Sigmoid colon (tissue), 6 donors: ENCODE measurements at regions not wholly inside any gene's neighbourhood (a gene's known extent, or its start where the extent isn't known, plus 50 kb on each side); places are given as distances from the start of the nearest gene placed in this dataset.
"Not testable (repeated sequence)": the region's sequence is repeated elsewhere in the genome, so short reads cannot be mapped to it uniquely, and the experiment has no call there.

Experiments used
- DNase-seq: peaks from one replicate; pipeline ENCODE4 v3.0.0-alpha.2; 2019
- H3K27ac ChIP-seq, 4 donors: fragments of 200-600 bp; sonication (generic); one replicate each; pipeline ENCODE4 v1.5.1; 2016 to 2019; ENCODE audit warnings: mild to moderate bottlenecking in 1 of 4
- H3K27me3 ChIP-seq, 3 donors: fragments of 200-600 bp; sonication (generic); one replicate each; pipeline ENCODE4 v1.5.1; 2019; ENCODE audit warnings: mild to moderate bottlenecking in 1 of 3
- H3K36me3 ChIP-seq, 4 donors: fragments of 200-600 bp; sonication (generic); one replicate each; pipeline ENCODE4 v1.5.1; 2016 to 2019
- H3K4me1 ChIP-seq, 4 donors: fragments of 200-600 bp; sonication (generic); one replicate each; pipeline ENCODE4 v1.5.1; 2017 to 2019
- H3K4me3 ChIP-seq, 4 donors: fragments of 200-600 bp; sonication (generic); one replicate each; pipeline ENCODE4 v1.5.1; 2017 to 2019; ENCODE audit warnings: mild to moderate bottlenecking in 2 of 4, moderate library complexity in 1 of 4
- H3K9me3 ChIP-seq, 4 donors: fragments of 200-600 bp in 3 of 4; sonication (generic) in 3 of 4; one replicate each; pipeline versions ENCODE4 v1.5.1 to v1.6.1; 2013 to 2019
- EP300 ChIP-seq, 4 donors: sonication (generic); formaldehyde crosslinking; IDR thresholded peaks; one replicate each; pipeline ENCODE4 v1.6.1; 2017; ENCODE audit warnings: antibody characterized with exemption in 4 of 4
- POLR2A ChIP-seq, 2 donors: fragments of 450-650 bp; IDR thresholded peaks; one replicate each; pipeline ENCODE4 v1.6.1; 2016; ENCODE audit warnings: antibody characterized with exemption in 2 of 2, mild to moderate bottlenecking in 2 of 2, moderate library complexity in 2 of 2
- POLR2AphosphoS5 ChIP-seq, 4 donors: sonication (generic); formaldehyde crosslinking; IDR thresholded peaks; one replicate each; pipeline ENCODE4 v1.6.1; 2017; ENCODE audit warnings: antibody characterized with exemption in 4 of 4
- WGBS, 2 donors: extraction: QIAGEN DNeasy Blood & Tissue Kit; methylation state at CpG; one replicate each; pipeline ENCODE4 v1.1.7; 2013; 5-methylcytosine and 5-hydroxymethylcytosine counted together
- intact Hi-C: fragments of 100-400 bp; cut with DNase I; formaldehyde crosslinking; loops from one replicate; pipeline ENCODE4 v1.15.1; 2023
- TF ChIP-seq, protein P1 (sequence below), 4 experiments: fragments of 450-650 bp in 3 of 4; fragments of 200-600 bp in 1 of 4; IDR thresholded peaks; one replicate each; pipeline ENCODE4 v1.5.1; 2016 to 2019; ENCODE audit warnings: antibody characterized with exemption in 4 of 4, mild to moderate bottlenecking in 3 of 4, moderate library complexity in 2 of 4
- donor health status: healthy with polysubstance abuse.
- donor health status: healthy.

DNA sequence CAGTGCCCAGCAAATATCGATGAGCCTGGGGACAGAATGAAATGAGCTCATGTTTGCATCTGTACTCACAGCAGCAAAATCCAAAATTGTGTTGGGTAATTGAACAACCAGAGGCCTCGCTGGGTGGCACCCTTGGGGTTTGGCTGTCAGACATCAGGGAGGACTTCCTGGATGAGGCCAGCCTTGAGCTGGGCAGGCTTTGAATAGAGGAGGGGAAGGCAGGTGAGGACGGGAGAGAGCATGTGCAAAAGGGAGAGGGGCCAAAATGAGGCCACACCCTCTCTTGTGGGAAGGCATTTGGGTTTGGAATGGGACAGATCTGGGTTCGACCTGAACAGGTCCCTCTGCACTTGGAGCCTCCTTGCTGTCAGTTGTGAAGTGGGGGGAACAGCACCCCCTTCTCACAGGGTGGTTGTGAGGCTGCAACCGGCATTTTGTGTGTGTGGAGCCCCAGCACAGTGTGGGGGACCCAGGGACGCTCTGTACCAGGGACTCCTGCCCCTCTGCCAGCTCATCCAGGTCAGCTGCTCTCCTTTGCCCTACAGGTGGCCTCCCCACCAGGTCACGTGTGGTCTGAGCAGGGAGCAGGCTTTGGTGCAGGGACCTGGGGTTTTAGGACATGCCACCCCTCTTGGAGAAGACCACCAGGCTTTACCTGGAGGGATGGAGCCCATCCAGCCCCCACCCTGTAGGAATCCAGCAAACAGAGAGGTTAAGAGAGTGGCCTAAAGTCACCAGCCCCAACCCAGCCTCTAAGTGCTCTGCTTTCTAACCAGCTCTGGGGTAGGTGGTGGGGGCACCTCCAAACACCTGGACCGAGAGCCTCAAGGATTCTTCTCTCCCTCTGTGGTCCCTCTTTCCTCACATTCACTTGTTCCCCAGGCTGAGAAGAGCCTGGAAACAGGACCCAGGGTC is 521.8 kb downstream of the PTPRU start:
- intact Hi-C loops: no loop called here

DNA sequence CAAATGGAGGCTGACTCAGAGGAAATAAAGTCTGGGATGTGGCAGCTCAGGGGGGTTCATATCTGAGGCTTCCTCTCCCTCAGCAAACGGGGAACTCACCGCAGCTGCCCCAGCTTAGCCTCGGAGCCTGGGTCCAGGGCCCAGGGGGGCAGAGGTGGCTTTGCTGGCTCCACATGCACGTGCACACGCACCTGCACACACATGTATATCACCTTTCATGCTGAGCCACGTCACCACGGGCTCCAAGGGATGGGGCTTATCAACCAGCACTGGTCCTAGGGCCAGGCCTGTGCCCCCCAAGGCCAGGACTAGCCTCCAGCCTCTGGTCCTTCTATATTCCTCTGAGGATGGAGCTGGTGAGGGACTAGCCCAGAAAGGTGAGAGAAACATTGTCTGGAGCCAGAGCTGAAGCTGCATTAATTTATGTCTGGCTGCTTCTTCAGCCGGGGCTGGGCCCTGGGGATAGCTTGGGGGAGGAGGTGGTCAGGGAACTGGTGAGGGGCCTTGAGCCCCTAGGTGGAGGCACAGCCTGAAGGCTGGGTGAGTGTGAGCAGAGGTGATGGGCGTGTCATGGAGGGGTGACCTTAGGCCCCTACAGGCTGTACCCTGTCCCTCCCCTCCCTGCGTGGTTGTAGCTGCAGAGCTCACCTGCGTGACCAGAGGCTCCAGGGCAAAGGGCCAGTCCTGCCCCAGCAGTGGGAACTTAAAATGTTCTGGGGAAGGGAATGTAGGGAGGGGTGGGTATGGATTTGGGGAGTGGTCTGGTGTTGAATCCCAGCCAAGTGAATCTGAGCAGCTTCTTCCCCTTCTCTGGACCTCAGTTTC is 520.8 kb downstream of the PTPRU start:
- intact Hi-C loops: no loop called here
- H3K4me1 ChIP-seq: no peaks in the 10 kb centered on the region
- DNase-seq: no peak
- WGBS, 2 donors: 45 to 71% methylated on average over 11 of the region's 11 CpGs
- no peaks in the 10 kb centered on the region for H3K36me3 ChIP-seq
- peaks cover 0 to 13% (median 0%) of the 10 kb centered on the region in 3 donors for H3K27me3 ChIP-seq
- TF ChIP-seq POLR2A (IDR thresholded peaks at IDR 0.05): no peak
- no peak for TF ChIP-seq POLR2AphosphoS5 (IDR thresholded peaks at IDR 0.05)
- TF ChIP-seq, protein P1, sequence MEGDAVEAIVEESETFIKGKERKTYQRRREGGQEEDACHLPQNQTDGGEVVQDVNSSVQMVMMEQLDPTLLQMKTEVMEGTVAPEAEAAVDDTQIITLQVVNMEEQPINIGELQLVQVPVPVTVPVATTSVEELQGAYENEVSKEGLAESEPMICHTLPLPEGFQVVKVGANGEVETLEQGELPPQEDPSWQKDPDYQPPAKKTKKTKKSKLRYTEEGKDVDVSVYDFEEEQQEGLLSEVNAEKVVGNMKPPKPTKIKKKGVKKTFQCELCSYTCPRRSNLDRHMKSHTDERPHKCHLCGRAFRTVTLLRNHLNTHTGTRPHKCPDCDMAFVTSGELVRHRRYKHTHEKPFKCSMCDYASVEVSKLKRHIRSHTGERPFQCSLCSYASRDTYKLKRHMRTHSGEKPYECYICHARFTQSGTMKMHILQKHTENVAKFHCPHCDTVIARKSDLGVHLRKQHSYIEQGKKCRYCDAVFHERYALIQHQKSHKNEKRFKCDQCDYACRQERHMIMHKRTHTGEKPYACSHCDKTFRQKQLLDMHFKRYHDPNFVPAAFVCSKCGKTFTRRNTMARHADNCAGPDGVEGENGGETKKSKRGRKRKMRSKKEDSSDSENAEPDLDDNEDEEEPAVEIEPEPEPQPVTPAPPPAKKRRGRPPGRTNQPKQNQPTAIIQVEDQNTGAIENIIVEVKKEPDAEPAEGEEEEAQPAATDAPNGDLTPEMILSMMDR (IDR thresholded peaks at IDR 0.05): no peak
- TF ChIP-seq EP300 (IDR thresholded peaks at IDR 0.05): no peak
- H3K27ac ChIP-seq: no peak overlapping the region
- H3K4me3 ChIP-seq: no peak overlapping the region
- H3K9me3 ChIP-seq: no peaks in the 10 kb centered on the region

More for the DNA sequence above, 521.8 kb downstream of the PTPRU start:
- TF ChIP-seq, protein P1 (IDR thresholded peaks at IDR 0.05): no peak
- TF ChIP-seq POLR2AphosphoS5 (IDR thresholded peaks at IDR 0.05) (no peak), POLR2A (IDR thresholded peaks at IDR 0.05) (no peak), EP300 (IDR thresholded peaks at IDR 0.05) (no peak)
- Histone ChIP-seq H3K27me3 (peaks cover 0 to 5% (median 0%) of the 10 kb centered on the region in 3 donors), H3K27ac (no peak overlapping the region), H3K36me3 (no peaks in the 10 kb centered on the region), H3K4me3 (no peak overlapping the region), H3K4me1 (no peaks in the 10 kb centered on the region), H3K9me3 (no peaks in the 10 kb centered on the region)
- 34 to 65% methylated on average over 8 of the region's 8 CpGs for WGBS, 2 donors
- no peak for DNase-seq

DNA sequence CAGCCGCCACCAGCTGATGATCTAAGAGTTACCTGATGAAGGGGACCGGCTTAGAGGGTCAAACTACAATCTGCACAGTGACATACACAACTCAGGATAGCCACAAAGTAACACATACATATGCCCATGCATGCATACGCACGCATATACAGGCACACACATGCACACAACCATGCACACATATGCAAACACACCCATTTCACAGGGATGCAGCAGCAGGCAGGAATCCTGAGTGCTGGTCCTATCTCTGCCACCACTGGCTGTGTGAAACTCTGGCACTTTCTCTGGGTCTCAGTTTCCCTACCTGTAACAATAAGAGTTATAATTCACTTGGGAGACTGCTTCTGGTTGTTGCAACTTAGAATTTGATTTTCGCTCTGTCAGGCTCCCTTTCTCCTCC is 520.2 kb downstream of the PTPRU start:
- Histone ChIP-seq H3K27me3 (peaks cover 0 to 12% (median 0%) of the 10 kb centered on the region in 3 donors), H3K36me3 (no peaks in the 10 kb centered on the region), H3K9me3 (no peaks in the 10 kb centered on the region), H3K4me1 (no peaks in the 10 kb centered on the region), H3K4me3 (no peak overlapping the region), H3K27ac (no peak overlapping the region)
- TF ChIP-seq, protein P1 (IDR thresholded peaks at IDR 0.05): no peak
- TF ChIP-seq POLR2A (IDR thresholded peaks at IDR 0.05) (no peak), EP300 (IDR thresholded peaks at IDR 0.05) (no peak), POLR2AphosphoS5 (IDR thresholded peaks at IDR 0.05) (no peak)
- DNase-seq: no peak
- 88 to 91% methylated on average over 5 of the region's 5 CpGs for WGBS, 2 donors
- intact Hi-C loops: no loop called here

DNA sequence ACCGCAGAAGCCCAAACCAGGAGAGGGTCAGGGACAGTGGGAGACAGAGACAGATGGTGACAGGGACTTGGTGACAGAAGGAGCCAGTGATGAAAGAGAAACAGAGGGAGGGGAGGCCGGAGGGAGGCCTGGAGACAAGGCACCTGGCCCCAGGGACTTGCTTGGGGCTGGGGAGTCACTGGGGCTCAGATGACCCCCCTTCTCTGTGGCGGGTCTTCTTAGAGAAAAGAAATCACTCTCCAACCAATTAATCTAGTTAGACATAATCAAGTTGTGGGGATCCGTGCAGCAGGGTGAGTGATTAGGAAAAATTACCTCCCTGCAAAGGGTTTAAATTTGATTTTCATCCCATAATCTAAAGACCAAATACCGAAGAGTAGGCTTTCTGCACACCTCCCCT is 519.8 kb downstream of the PTPRU start:
- TF ChIP-seq POLR2A (IDR thresholded peaks at IDR 0.05) (no peak), POLR2AphosphoS5 (IDR thresholded peaks at IDR 0.05) (no peak), EP300 (IDR thresholded peaks at IDR 0.05) (no peak)
- TF ChIP-seq, protein P1 (IDR thresholded peaks at IDR 0.05): no peak
- no peak for DNase-seq
- Histone ChIP-seq H3K4me3 (no peak overlapping the region), H3K27me3 (peaks cover 0 to 11% (median 0%) of the 10 kb centered on the region in 3 donors), H3K36me3 (no peaks in the 10 kb centered on the region), H3K4me1 (no peaks in the 10 kb centered on the region), H3K27ac (no peak overlapping the region), H3K9me3 (no peaks in the 10 kb centered on the region)
- 80 to 82% methylated on average over 5 of the region's 5 CpGs for WGBS, 2 donors
- intact Hi-C loops: no loop called here

DNA sequence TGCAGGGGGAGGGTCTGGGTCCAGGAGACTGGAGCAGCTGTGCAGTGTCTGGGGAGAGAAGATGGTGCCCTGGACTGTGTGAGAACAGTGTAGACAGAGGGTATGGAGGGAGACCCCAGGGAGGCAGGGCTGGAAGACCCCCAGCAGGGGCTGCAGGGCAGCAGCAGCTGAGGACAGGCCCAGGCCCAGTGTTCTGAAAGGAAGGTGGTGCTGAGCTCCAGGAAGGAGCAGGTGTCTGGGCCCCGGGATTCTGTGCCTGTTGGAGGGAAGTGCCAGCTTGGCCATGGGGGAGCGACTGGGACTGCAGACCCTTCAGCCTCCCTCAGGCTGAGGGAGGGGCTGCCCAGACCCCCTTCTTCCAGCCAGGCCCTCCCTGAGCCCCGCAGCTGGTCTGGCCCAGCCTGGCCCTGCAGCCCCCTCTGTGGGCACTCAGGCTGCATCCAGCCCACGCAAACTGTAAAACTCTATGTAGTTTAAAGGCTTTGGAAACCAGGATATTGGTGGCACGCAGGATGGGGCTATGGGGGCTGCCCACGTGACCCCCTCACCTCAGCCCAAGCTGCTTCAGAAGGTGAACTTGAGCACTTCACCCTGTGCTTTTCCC is 519.2 kb downstream of the PTPRU start:
- DNase-seq, H3K4me1 ChIP-seq, H3K27ac ChIP-seq, H3K36me3 ChIP-seq, H3K4me3 ChIP-seq, H3K9me3 ChIP-seq, intact Hi-C loops: not testable (repeated sequence)
- 84 to 86% methylated on average over 6 of the region's 6 CpGs for WGBS, 2 donors
- H3K27me3 ChIP-seq: peaks cover 0 to 11% (median 0%) of the 10 kb centered on the region in 3 donors
